ENCODE measurements at regions not wholly inside any gene's neighbourhood (a gene's known extent, or its start where the extent isn't known, plus 50 kb on each side); places are given as distances from the start of the nearest gene placed in this dataset.

- TF ChIP-seq, protein P1, sequence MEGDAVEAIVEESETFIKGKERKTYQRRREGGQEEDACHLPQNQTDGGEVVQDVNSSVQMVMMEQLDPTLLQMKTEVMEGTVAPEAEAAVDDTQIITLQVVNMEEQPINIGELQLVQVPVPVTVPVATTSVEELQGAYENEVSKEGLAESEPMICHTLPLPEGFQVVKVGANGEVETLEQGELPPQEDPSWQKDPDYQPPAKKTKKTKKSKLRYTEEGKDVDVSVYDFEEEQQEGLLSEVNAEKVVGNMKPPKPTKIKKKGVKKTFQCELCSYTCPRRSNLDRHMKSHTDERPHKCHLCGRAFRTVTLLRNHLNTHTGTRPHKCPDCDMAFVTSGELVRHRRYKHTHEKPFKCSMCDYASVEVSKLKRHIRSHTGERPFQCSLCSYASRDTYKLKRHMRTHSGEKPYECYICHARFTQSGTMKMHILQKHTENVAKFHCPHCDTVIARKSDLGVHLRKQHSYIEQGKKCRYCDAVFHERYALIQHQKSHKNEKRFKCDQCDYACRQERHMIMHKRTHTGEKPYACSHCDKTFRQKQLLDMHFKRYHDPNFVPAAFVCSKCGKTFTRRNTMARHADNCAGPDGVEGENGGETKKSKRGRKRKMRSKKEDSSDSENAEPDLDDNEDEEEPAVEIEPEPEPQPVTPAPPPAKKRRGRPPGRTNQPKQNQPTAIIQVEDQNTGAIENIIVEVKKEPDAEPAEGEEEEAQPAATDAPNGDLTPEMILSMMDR (conservative IDR thresholded peaks at IDR 0.05), result no peak
- TF ChIP-seq ZFX (IDR thresholded peaks at IDR 0.05), result no peak
These were observed 74.1 kb upstream of the HDDC2 start for GRCh38 chr6:125375821-125376220.

Measured in C4-2B (cell line).